ENCODE measurements at regions not wholly inside any gene's neighbourhood (a gene's known extent, or its start where the extent isn't known, plus 50 kb on each side); places are given as distances from the start of the nearest gene placed in this dataset.
"Not testable (repeated sequence)": the region's sequence is repeated elsewhere in the genome, so short reads cannot be mapped to it uniquely, and the experiment has no call there.

DNA sequence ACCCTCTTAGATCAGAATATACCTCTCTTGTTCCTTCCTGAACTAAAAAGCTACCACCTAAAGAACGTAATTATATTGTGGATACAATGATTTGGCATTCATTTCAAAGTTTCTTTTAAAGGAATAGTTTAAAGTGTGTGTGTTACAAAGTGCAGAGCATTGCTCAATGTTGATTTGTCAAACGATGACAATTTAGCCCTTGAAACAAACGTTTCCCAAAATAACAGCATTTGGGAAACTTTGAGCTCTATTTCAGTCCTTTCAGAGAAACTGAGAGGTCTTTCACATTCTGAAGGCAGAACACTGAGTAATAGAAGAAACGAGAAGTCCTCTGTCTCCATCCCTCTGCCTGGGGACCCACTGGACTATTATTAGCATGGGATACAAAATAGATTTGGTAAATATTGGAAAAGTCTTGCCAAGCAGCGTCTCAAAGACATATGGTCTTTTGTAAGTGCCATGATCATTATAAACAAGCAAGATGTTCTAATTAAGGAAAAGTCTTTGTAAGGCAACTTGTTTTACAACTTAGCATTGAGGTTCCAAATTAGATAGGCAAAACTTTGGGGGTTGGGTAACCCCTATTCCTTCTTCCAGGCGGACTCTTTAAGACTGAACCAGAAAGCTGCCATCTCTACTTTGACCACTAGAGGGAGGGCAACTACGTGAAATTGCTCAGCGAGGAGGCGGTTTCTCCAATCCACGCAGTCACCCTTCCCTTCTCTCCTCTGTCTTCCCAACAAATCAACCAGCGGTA, 208.8 kb downstream of the RNF144B start:
- DNase-seq (ENCODE audit: low read depth): peak; percentile 47

DNA sequence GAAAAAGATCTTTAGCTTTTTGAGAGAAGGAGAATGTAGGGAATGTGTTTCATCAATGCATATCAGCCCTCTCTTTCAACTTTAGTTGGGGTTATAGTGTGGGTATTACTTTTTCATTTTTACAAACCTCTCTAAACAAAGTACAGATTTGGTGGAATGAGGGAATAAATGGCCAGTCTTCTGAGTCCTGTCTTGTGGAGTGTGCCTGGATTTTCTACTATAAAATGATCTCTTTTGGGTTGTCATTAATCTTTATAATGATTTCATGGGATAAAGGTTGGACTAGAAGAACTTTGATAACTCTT, 209.3 kb downstream of the RNF144B start:
- DNase-seq (ENCODE audit: low read depth): no peak

- DNase-seq (ENCODE audit: low read depth): no peak
Measured at GRCh38 chr6:18598551-18599264, 211.6 kb downstream of the RNF144B start.

DNA sequence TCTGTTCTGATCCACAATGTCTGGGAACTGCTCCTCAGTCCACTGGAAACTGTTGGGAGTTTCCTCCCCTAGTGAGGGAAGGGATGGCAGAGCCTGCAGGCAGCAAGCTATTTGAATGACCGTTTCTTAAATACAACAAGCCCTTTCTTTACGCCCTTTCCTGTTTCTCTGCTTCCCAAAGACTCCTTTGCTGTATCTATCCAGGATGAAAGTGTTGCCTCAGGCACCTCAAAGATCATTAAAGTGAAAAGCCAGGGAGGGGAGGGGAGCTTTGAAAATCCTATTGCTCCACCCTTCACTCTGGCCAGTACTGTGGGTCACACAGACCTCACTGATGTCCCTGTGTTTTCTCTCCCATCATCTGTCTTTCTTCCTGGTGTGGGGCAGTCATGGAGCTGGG, 213.1 kb downstream of the RNF144B start:
- no peak for DNase-seq (ENCODE audit: low read depth)

GRCh38 chr6:18601516-18602020, 214.4 kb downstream of the RNF144B start:
- no peak for DNase-seq (ENCODE audit: low read depth)

DNA sequence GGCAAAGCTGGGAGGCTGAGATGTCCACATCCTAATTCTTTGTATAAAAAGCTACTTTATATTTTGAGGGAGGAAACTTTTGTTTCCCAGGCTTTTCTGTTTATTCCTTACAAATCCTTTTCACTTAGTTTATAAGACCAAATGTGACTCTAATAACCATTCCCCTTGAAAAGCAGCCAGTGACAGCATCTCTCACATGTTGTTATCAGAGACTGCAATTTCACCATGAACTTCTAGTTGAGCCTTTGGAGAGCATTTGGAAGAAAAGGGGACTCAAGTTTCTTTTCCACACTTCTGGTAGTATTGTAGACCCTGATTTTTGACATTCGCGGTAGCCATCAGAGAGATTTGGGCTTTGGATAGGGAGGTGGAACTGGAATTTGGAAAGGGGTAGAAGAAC, 215.8 kb downstream of the RNF144B start:
- no peak for DNase-seq (ENCODE audit: low read depth)

GRCh38 chr6:18603361-18603760, 216.2 kb downstream of the RNF144B start:
- no peak for DNase-seq (ENCODE audit: low read depth)

GRCh38 chr6:18605841-18606240, 218.7 kb downstream of the RNF144B start:
- DNase-seq (ENCODE audit: low read depth): no peak

- DNase-seq (ENCODE audit: low read depth): no peak
Measured at GRCh38 chr6:18609715-18610114, 222.6 kb downstream of the RNF144B start.

GRCh38 chr6:18613319-18613925, 226.3 kb downstream of the RNF144B start:
- DNase-seq (ENCODE audit: low read depth): no peak

GRCh38 chr6:18629571-18629970, 242.4 kb downstream of the RNF144B start:
- DNase-seq (ENCODE audit: low read depth): no peak

GRCh38 chr6:18632670-18633410, 245.7 kb downstream of the RNF144B start:
- DNase-seq (ENCODE audit: low read depth): peak; percentile 2

DNA sequence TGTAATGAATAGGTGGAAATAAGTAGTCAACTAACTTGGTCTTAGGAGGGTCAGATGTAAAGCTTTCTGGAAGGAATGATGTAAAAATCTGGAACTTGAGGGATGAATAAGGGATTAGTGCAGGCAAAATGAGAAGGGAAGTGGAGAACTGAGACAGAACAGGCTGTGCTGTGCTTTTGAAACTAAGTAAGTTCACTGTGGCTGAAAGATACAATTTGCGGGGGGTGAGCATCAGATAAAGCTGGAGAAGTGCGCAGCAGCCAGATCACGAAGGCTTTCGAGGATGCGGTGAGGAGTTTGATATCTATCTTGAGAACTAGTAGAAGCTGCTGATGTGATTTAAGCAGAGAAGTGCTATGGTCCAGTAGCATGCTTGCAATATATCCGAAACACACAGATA, 247.8 kb downstream of the RNF144B start:
- DNase-seq (ENCODE audit: low read depth): no peak

DNA sequence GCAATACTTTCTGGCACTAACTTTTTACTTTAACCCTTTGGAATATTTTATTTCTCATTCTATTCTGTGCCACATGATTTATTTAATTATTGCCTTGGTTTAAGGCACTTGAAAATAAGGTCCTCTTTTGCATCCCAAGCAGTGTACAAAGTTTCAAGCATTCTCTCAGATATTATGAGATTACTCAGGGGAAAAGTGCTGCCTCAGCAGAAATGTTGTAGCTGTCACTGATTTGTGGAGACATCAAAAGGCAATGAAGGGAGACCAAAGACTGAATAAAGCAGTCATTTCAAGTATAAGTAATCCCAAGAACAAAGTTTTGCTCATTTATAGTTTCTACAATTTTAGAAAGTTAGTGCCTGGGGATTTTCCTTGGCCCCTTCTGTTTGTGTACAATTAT, 253.0 kb downstream of the RNF144B start:
- DNase-seq (ENCODE audit: low read depth): no peak

GRCh38 chr6:18640754-18641153, 253.6 kb downstream of the RNF144B start:
- DNase-seq (ENCODE audit: low read depth): no peak

GRCh38 chr6:18654821-18655220, 267.7 kb downstream of the RNF144B start:
- DNase-seq (ENCODE audit: low read depth): no peak

- no peak for DNase-seq (ENCODE audit: low read depth)
Measured at GRCh38 chr6:18656506-18656905, 269.4 kb downstream of the RNF144B start.

DNA sequence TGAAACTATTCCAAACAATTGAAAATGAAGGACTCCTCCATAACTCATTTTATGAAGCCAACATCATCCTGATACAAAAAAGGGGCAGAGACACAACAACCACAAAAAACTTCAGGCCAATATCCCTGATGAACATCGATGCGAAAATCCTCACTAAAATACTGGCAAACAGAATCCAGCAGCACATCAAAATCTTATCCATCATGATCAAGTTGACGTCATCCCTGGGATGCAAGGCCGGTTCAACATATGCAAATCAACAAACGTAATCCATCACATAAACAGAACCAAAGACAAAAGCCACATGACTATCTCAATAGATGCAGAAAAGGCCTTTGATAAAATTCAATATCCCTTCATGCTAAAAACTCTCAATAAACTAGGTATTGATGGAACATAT, 272.8 kb downstream of the RNF144B start:
- DNase-seq (ENCODE audit: low read depth): not testable (repeated sequence)

GRCh38 chr6:18663011-18663410, 275.9 kb downstream of the RNF144B start:
- no peak for DNase-seq (ENCODE audit: low read depth)

DNA sequence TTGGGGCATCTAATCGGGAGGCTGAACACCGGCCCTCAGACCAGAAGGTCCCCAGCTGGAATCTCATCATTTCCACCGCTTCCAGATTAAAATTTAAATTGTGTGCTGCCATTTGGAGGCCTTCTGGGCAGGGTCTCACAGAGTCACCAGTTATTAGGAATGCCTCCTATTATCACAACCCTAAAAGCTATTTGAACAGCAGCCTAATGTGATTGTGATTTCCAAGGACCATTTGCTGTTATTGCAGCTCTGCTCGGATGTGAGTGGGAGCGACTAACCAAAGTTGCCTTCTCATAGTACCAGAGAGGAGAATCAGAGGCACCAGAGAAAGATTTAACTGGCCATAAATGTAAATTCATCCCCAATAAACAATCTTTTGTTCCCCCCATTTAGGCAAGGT, 277.3 kb downstream of the RNF144B start:
- no peak for DNase-seq (ENCODE audit: low read depth)

DNA sequence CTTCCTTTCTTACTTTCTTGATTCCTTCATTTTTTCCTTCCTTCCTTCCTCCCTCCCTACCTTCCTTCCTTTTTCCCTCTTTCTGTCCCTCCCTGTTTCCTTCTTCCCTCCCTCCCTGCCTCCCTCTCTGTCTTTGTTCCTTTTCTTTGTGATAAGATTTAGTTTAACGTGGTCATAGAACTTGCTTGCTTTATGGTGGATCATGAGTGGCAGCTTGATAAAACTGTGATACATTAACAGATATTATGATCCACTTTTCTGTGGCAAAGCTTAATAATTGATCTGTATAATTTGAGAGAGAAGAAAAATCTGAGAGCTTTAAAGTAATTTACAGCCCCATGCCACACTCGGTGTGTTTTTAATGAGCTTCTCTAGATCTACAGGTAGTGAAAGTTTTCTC, 280.5 kb downstream of the RNF144B start:
- no peak for DNase-seq (ENCODE audit: low read depth)

GRCh38 chr6:18668994-18669393, 281.8 kb downstream of the RNF144B start:
- no peak for DNase-seq (ENCODE audit: low read depth)

- DNase-seq (ENCODE audit: low read depth): no peak
Measured at GRCh38 chr6:18672852-18673251, 285.7 kb downstream of the RNF144B start.

All from fibroblast of the conjunctiva (primary cell).